HepG2 (cell line): ENCODE measurements at regions not wholly inside any gene's neighbourhood (a gene's known extent, or its start where the extent isn't known, plus 50 kb on each side); places are given as distances from the start of the nearest gene placed in this dataset.

Source experiments
- ATAC-seq: fragments of 200-7000 bp; cut with Tn5 transposase; 3 replicates; pipeline ENCODE4 v1.9.1; 2020; ENCODE audit warnings: mild to moderate bottlenecking, moderate library complexity
- BruUV-seq: library from RNA; stranded (reverse); fragments of 400-500 nt; replicated peaks from 2 replicates; lab custom pipeline; 2021; lab: Mats Ljungman, UMichigan
- CTCF ChIA-PET: fragments of 300-600 bp; formaldehyde crosslinking; extraction: SDS; loops from one replicate; lab custom pipeline; 2021; ENCODE audit warnings: low total read pairs, inconsistent platforms, low intra/inter-chr PET ratio; lab: Yijun Ruan, JAX
- POLR2A ChIA-PET: fragments of 350-600 bp; sonication (Branson Sonifier 250); formaldehyde crosslinking; loops from one replicate; lab custom pipeline; 2020; ENCODE audit warnings: antibody characterized with exemption, inconsistent platforms; lab: Yijun Ruan, JAX
- DNase-seq: peaks from one replicate; pipeline ENCODE4 v3.0.0-alpha.2; 2015; ENCODE audit warnings: low spot score
- FAIRE-seq: peaks from 3 replicates; lab custom pipeline; 2011; peaks lifted over from hg19 to GRCh38; lab: Jason Lieb, UNC
- H2AFZ ChIP-seq: one replicate; pipeline ENCODE4 v1.6.1; 2011; ENCODE audit warnings: low read length, inconsistent platforms
- H3K27ac ChIP-seq: fragments of 300-600 bp; 3 replicates; pipeline ENCODE4 v1.8.0; 2011; ENCODE audit warnings: mixed run types, mild to moderate bottlenecking, mixed read lengths, low read length, inconsistent platforms; ENCODE audit not compliant: insufficient read depth; ENCODE audit errors: extremely low read length
- H3K27me3 ChIP-seq, 2 experiments: fragments of 200-600 bp in 1 of 2; 2 replicates in 1 of 2; 3 replicates in 1 of 2; pipeline versions ENCODE4 v1.6.0 to v1.8.0; 2011; ENCODE audit warnings: low read length in 2 of 2, mild to moderate bottlenecking in 2 of 2, moderate library complexity in 2 of 2, inconsistent platforms in 1 of 2; ENCODE audit not compliant: insufficient read depth in 2 of 2, control insufficient read depth in 1 of 2
- H3K36me3 ChIP-seq, 2 experiments: fragments of 200-600 bp in 1 of 2; replicated peaks in 1 of 2; 2 replicates in 1 of 2; 3 replicates in 1 of 2; pipeline versions ENCODE4 v1.5.1 to v1.8.0; 2011; ENCODE audit warnings: low read length in 2 of 2, inconsistent platforms in 1 of 2; ENCODE audit not compliant: insufficient read depth in 2 of 2, control insufficient read depth in 1 of 2
- H3K4me1 ChIP-seq: 2 replicates; pipeline ENCODE4 v1.5.1; 2012; ENCODE audit warnings: low read length, inconsistent platforms; ENCODE audit not compliant: insufficient read depth
- H3K4me2 ChIP-seq: 2 replicates; pipeline ENCODE4 v1.6.0; 2011; ENCODE audit warnings: low read depth, low read length, inconsistent platforms
- H3K4me3 ChIP-seq, 3 experiments: fragments of 200-600 bp in 1 of 3; sonication (generic), shearing (Covaris generic) in 1 of 3; replicated peaks in 1 of 3; 2 replicates each; pipeline ENCODE4 v1.5.1; 2011 to 2016; ENCODE audit warnings: low read length in 3 of 3, inconsistent platforms in 2 of 3, low read depth in 2 of 3, mild to moderate bottlenecking in 2 of 3, control low read depth in 1 of 3, mixed read lengths in 1 of 3; ENCODE audit not compliant: insufficient read depth in 1 of 3
- H3K79me2 ChIP-seq: one replicate; pipeline ENCODE4 v1.6.1; 2011; ENCODE audit warnings: low read length, inconsistent platforms; ENCODE audit not compliant: insufficient read depth
- H3K9ac ChIP-seq: 2 replicates; pipeline ENCODE4 v1.6.0; 2011; ENCODE audit warnings: mild to moderate bottlenecking, low read depth, low read length, inconsistent platforms; ENCODE audit not compliant: insufficient read depth
- H3K9me3 ChIP-seq: 2 replicates; pipeline ENCODE4 v1.5.1; 2012; ENCODE audit warnings: mild to moderate bottlenecking, low read length
- H4K20me1 ChIP-seq: 2 replicates; pipeline ENCODE4 v1.6.0; 2011; ENCODE audit warnings: inconsistent platforms, mild to moderate bottlenecking, low read length, moderate library complexity; ENCODE audit not compliant: insufficient read depth
- ATF7 ChIP-seq, 2 experiments: fragments of 450-650 bp in 1 of 2; sonication (generic) in 1 of 2; formaldehyde crosslinking in 1 of 2; IDR thresholded peaks; 2 replicates each; pipeline versions ENCODE4 v1.4.0 to v1.6.1; 2016 to 2020; ENCODE audit warnings: antibody characterized with exemption in 1 of 2, mild to moderate bottlenecking in 1 of 2, missing genetic modification reagents in 1 of 2
- BHLHE40 ChIP-seq: IDR thresholded peaks from 2 replicates; pipeline ENCODE4 v1.6.1; 2011; ENCODE audit warnings: low read length, improper control_type of control experiment
- FOXK1 ChIP-seq: sonication (generic); formaldehyde crosslinking; IDR thresholded peaks from 2 replicates; pipeline ENCODE4 v1.4.0; 2020; ENCODE audit warnings: low read depth, missing genetic modification reagents, borderline replicate concordance
- FOXP1 ChIP-seq, 2 experiments: fragments of 450-650 bp in 1 of 2; IDR thresholded peaks; 2 replicates each; pipeline ENCODE4 v1.6.1; 2017 to 2018; ENCODE audit warnings: antibody characterized with exemption in 1 of 2
- GATAD1 ChIP-seq: IDR thresholded peaks from 2 replicates; pipeline ENCODE4 v1.6.1; 2016; ENCODE audit warnings: missing genetic modification reagents, missing compliant biosample characterization
- GTF3A ChIP-seq: sonication (generic); formaldehyde crosslinking; conservative IDR thresholded peaks from 2 replicates; pipeline ENCODE4 v1.4.0; 2020; ENCODE audit warnings: mild to moderate bottlenecking, missing genetic modification reagents
- HNRNPH1 ChIP-seq: fragments of 200-400 bp; formaldehyde crosslinking; optimal IDR thresholded peaks from 2 replicates; pipeline ENCODE3; 2017; ENCODE audit warnings: mild to moderate bottlenecking, low read depth, low read length
- KMT2B ChIP-seq: IDR thresholded peaks from 2 replicates; pipeline ENCODE4 v1.6.1; 2016; ENCODE audit warnings: missing genetic modification reagents, missing compliant biosample characterization
- PAF1 ChIP-seq: IDR thresholded peaks from 2 replicates; pipeline ENCODE4 v1.6.1; 2016; ENCODE audit warnings: missing genetic modification reagents, missing compliant biosample characterization
- PLRG1 ChIP-seq: fragments of 450-650 bp; conservative IDR thresholded peaks from 2 replicates; pipeline ENCODE4 v1.6.1; 2016
- SIN3B ChIP-seq: fragments of 150-350 bp; IDR thresholded peaks from 2 replicates; pipeline ENCODE4 v1.6.1; 2014; ENCODE audit warnings: low read length
- ZBTB3 ChIP-seq: sonication (generic); formaldehyde crosslinking; IDR thresholded peaks from 2 replicates; pipeline ENCODE4 v1.4.0; 2020; ENCODE audit warnings: low read depth, mild to moderate bottlenecking, moderate library complexity, missing genetic modification reagents, borderline replicate concordance
- ZBTB7B ChIP-seq: sonication (generic); formaldehyde crosslinking; IDR thresholded peaks from 2 replicates; pipeline ENCODE4 v1.4.0; 2020; ENCODE audit warnings: missing genetic modification reagents
- ZMYM2 ChIP-seq: sonication (generic); formaldehyde crosslinking; IDR thresholded peaks from 2 replicates; pipeline ENCODE4 v1.8.0; 2022; ENCODE audit warnings: mild to moderate bottlenecking, missing genetic modification reagents
- ZNF230 ChIP-seq: sonication (generic); formaldehyde crosslinking; IDR thresholded peaks from 2 replicates; pipeline ENCODE4 v1.4.0; 2020; ENCODE audit warnings: mild to moderate bottlenecking, missing genetic modification reagents
- ZNF253 ChIP-seq: sonication (generic); formaldehyde crosslinking; IDR thresholded peaks from 2 replicates; pipeline ENCODE4 v1.8.0; 2022; ENCODE audit warnings: mild to moderate bottlenecking, missing genetic modification reagents, borderline replicate concordance
- ZNF292 ChIP-seq: sonication (generic); formaldehyde crosslinking; IDR thresholded peaks from 2 replicates; pipeline ENCODE4 v1.8.1; 2022; ENCODE audit warnings: mild to moderate bottlenecking, low read depth, missing genetic modification reagents, borderline replicate concordance
- ZNF577 ChIP-seq: sonication (generic); formaldehyde crosslinking; IDR thresholded peaks from 2 replicates; pipeline ENCODE4 v1.4.0; 2020; ENCODE audit warnings: mild to moderate bottlenecking, low read depth, missing genetic modification reagents, borderline replicate concordance
- WGBS: methylation state at CpG from one replicate; pipeline ENCODE4 v1.1.6; 2017; ENCODE audit warnings: low lambda C conversion rate; 5-methylcytosine and 5-hydroxymethylcytosine counted together
- in situ Hi-C: cut with HindIII; loops from 2 replicates; pipeline ENCODE4 v1.10.0; 2017; ENCODE audit warnings: low pct_unique_long_range_greater_than_20kb; ENCODE audit not compliant: extremely low pct_ligation_motif_present
- intact Hi-C: fragments of 100-400 bp; cut with micrococcal nuclease; formaldehyde crosslinking; loops from one replicate; pipeline ENCODE4 v1.10.0; 2022; ENCODE audit not compliant: unreplicated experiment
- TF ChIP-seq, protein P1 (sequence below): sonication (generic); formaldehyde crosslinking; IDR thresholded peaks from 2 replicates; pipeline ENCODE4 v1.5.0; 2020; ENCODE audit warnings: missing genetic modification reagents
- TF ChIP-seq, protein P2 (sequence below): sonication (generic); formaldehyde crosslinking; IDR thresholded peaks from 2 replicates; pipeline ENCODE4 v1.4.0; 2020; ENCODE audit warnings: low read depth, mild to moderate bottlenecking, missing genetic modification reagents

DNA sequence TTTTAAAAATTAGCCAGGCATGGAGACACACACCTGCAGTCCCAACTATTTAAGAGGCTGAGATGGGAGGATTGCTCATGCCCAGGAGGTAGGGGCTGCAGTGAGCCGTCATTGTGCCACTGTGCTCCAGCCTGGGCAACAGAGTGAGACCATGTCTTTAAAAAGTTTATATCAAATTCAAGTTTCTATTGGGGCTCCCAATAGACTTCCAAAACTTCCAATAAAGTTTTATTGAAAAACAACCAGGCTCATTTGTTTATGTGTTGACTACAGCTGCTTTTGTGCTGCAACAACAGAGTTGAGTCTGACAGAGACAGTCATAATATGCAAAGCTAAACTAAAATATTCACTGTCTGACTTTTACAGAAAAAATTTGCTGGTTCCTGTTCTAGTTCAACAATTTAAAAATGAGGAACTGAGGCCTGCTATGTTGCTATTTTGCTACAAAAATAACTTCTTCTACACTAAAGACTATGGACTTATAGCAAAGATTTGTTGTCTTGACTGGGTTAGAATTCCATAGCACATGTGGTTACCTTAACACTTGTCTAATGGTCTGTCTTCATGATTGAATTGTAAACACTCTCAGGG is 63.3 kb upstream of the RELL1 start:
- no peak for ATAC-seq
- intact Hi-C loops = no loop called here
- Histone ChIP-seq H3K9me3 (no peaks in the 10 kb centered on the region), H3K9ac (no peak overlapping the region), H3K27me3 (peaks cover 0 to 2% of the 10 kb centered on the region in 2 experiments; a peak in 1 of 5 replicates), H2AFZ (no peak overlapping the region), H3K4me2 (no peak overlapping the region), H3K4me1 (peaks cover 8% of the 10 kb centered on the region), H4K20me1 (no peaks in the 10 kb centered on the region), H3K27ac (no peak overlapping the region), H3K79me2 (no peaks in the 10 kb centered on the region), H3K36me3 (no peaks in the 10 kb centered on the region), H3K4me3 (no peak overlapping the region)
- BruUV-seq = no TSS peak
- no peak for FAIRE-seq
- no peak for TF ChIP-seq BHLHE40
- no peak for TF ChIP-seq ZNF253 (CRISPR knock-in tag)
- TF ChIP-seq FOXP1 (IDR thresholded peaks at IDR 0.05) = no peak
- no peak for TF ChIP-seq FOXP1 (CRISPR knock-in tag; IDR thresholded peaks at IDR 0.05)
- TF ChIP-seq ZMYM2 (CRISPR knock-in tag) = no peak
- TF ChIP-seq ZNF230 = no peak
- TF ChIP-seq ZBTB3 (CRISPR knock-in tag) = no peak
- TF ChIP-seq, protein P1, sequence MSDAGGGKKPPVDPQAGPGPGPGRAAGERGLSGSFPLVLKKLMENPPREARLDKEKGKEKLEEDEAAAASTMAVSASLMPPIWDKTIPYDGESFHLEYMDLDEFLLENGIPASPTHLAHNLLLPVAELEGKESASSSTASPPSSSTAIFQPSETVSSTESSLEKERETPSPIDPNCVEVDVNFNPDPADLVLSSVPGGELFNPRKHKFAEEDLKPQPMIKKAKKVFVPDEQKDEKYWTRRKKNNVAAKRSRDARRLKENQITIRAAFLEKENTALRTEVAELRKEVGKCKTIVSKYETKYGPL (CRISPR knock-in tag) = no peak
- no peak for TF ChIP-seq SIN3B
- TF ChIP-seq ZNF577 (CRISPR knock-in tag) = no peak
- TF ChIP-seq ATF7 (IDR thresholded peaks at IDR 0.05) = no peak
- no peak for TF ChIP-seq ATF7 (CRISPR knock-in tag; IDR thresholded peaks at IDR 0.05)
- TF ChIP-seq PAF1 (CRISPR knock-in tag) = no peak
- no peak for TF ChIP-seq GATAD1 (CRISPR knock-in tag)
- no peak for TF ChIP-seq ZNF292 (CRISPR knock-in tag)
- TF ChIP-seq KMT2B (CRISPR knock-in tag) = no peak
- TF ChIP-seq, protein P2, sequence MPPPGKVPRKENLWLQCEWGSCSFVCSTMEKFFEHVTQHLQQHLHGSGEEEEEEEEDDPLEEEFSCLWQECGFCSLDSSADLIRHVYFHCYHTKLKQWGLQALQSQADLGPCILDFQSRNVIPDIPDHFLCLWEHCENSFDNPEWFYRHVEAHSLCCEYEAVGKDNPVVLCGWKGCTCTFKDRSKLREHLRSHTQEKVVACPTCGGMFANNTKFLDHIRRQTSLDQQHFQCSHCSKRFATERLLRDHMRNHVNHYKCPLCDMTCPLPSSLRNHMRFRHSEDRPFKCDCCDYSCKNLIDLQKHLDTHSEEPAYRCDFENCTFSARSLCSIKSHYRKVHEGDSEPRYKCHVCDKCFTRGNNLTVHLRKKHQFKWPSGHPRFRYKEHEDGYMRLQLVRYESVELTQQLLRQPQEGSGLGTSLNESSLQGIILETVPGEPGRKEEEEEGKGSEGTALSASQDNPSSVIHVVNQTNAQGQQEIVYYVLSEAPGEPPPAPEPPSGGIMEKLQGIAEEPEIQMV (CRISPR knock-in tag) = no peak
- TF ChIP-seq ZBTB7B (CRISPR knock-in tag) = no peak
- TF ChIP-seq GTF3A (CRISPR knock-in tag) = no peak
- no peak for TF ChIP-seq FOXK1 (CRISPR knock-in tag)
- no peak for TF ChIP-seq HNRNPH1
- no peak for TF ChIP-seq PLRG1
- WGBS = 86% methylated on average over 1 of the region's 1 CpG
- in situ Hi-C loops = no loop called here
- ChIA-PET POLR2A (no interaction called here), CTCF (no interaction called here)
- no peak for DNase-seq
